H1 (cell line): ENCODE measurements at regions not wholly inside any gene's neighbourhood (a gene's known extent, or its start where the extent isn't known, plus 50 kb on each side); places are given as distances from the start of the nearest gene placed in this dataset.

Experiments
- CTCF ChIA-PET: fragments of 300-600 bp; sonication (Branson Sonifier 250); formaldehyde crosslinking; loops from one replicate; lab custom pipeline; 2021; ENCODE audit not compliant: partially characterized antibody; lab: Charles Lee
- POLR2A ChIA-PET: fragments of 300-600 bp; sonication (Branson Sonifier 250); formaldehyde crosslinking; loops from one replicate; lab custom pipeline; 2021; ENCODE audit warnings: inconsistent platforms; ENCODE audit not compliant: partially characterized antibody; lab: Charles Lee
- DNase-seq, 2 experiments: peaks; one replicate each; pipeline versions ENCODE4 v3.0.0 to v3.0.0-alpha.2; 2010 to 2022; ENCODE audit warnings: low spot score in 2 of 2, low read depth in 1 of 2, mixed read lengths in 1 of 2
- FAIRE-seq: peaks from 2 replicates; lab custom pipeline; 2011; peaks lifted over from hg19 to GRCh38; lab: Jason Lieb, UNC
- H2AFZ ChIP-seq: 2 replicates; pipeline ENCODE4 v1.8.1; 2012; ENCODE audit warnings: low read length, inconsistent platforms
- H2AK5ac ChIP-seq: 2 replicates; pipeline ENCODE4 v1.6.1; 2013; ENCODE audit warnings: low read depth, low read length
- H2BK120ac ChIP-seq: replicated peaks from 2 replicates; pipeline ENCODE3; 2013; ENCODE audit warnings: low read depth, low read length, inconsistent platforms
- H2BK12ac ChIP-seq: 2 replicates; pipeline ENCODE4 v1.6.1; 2013; ENCODE audit warnings: low read depth, low read length
- H2BK15ac ChIP-seq: 2 replicates; pipeline ENCODE4 v1.6.1; 2013; ENCODE audit warnings: low read length
- H2BK20ac ChIP-seq: 2 replicates; pipeline ENCODE4 v1.6.1; 2013; ENCODE audit warnings: low read length
- H2BK5ac ChIP-seq: 2 replicates; pipeline ENCODE4 v1.6.1; 2013; ENCODE audit warnings: low read depth, low read length
- H3K14ac ChIP-seq: 2 replicates; pipeline ENCODE4 v1.6.1; 2013; ENCODE audit warnings: inconsistent platforms; ENCODE audit not compliant: insufficient read length
- H3K18ac ChIP-seq: 2 replicates; pipeline ENCODE4 v1.6.1; 2013; ENCODE audit warnings: low read length; ENCODE audit errors: extremely low read depth
- H3K23ac ChIP-seq: 2 replicates; pipeline ENCODE4 v1.6.1; 2013; ENCODE audit warnings: inconsistent platforms; ENCODE audit not compliant: insufficient read length
- H3K23me2 ChIP-seq: 2 replicates; pipeline ENCODE4 v1.6.1; 2013; ENCODE audit warnings: low read depth, low read length
- H3K27ac ChIP-seq: 2 replicates; pipeline ENCODE4 v1.6.1; 2011; ENCODE audit warnings: low read depth, low read length, inconsistent platforms
- H3K27me3 ChIP-seq, 4 experiments: replicated peaks in 1 of 4; 1 replicate in 1 of 4; 2 replicates in 3 of 4; pipeline versions ENCODE4 v1.6.1 to v1.8.1; 2011 to 2013; ENCODE audit warnings: low read length in 3 of 4, mild to moderate bottlenecking in 3 of 4, inconsistent platforms in 2 of 4, mixed read lengths in 2 of 4, moderate library complexity in 1 of 4; ENCODE audit not compliant: control insufficient read depth in 3 of 4, insufficient read depth in 3 of 4; ENCODE audit errors: extremely low read depth in 1 of 4
- H3K36me3 ChIP-seq, 4 experiments: 2 replicates each; pipeline versions ENCODE4 v1.6.1 to v1.8.1; 2011 to 2013; ENCODE audit warnings: mild to moderate bottlenecking in 4 of 4, low read length in 3 of 4, moderate library complexity in 2 of 4, control low read depth in 1 of 4, inconsistent platforms in 1 of 4; ENCODE audit not compliant: insufficient read depth in 4 of 4, control insufficient read depth in 2 of 4
- H3K4ac ChIP-seq: replicated peaks from 2 replicates; pipeline ENCODE3; 2013; ENCODE audit warnings: low read length, low read depth, mixed read lengths, inconsistent platforms; ENCODE audit not compliant: insufficient read length
- H3K4me1 ChIP-seq, 4 experiments: replicated peaks in 1 of 4; 1 replicate in 1 of 4; 2 replicates in 3 of 4; pipeline versions ENCODE4 v1.6.1 to v1.8.1; 2011 to 2013; ENCODE audit warnings: low read length in 3 of 4, inconsistent platforms in 2 of 4, mixed read lengths in 1 of 4; ENCODE audit not compliant: insufficient read depth in 4 of 4, control insufficient read depth in 3 of 4
- H3K4me2 ChIP-seq, 2 experiments: 2 replicates each; pipeline versions ENCODE4 v1.6.1 to v1.8.1; 2011 to 2013; ENCODE audit warnings: low read depth in 2 of 2, low read length in 2 of 2, control low read depth in 1 of 2, inconsistent platforms in 1 of 2, mild to moderate bottlenecking in 1 of 2; ENCODE audit not compliant: insufficient read depth in 1 of 2
- H3K4me3 ChIP-seq, 4 experiments: fragments of 200-600, 300-600 bp in 1 of 4; sonication (generic), shearing (Covaris generic), sonication (Bioruptor Twin) in 1 of 4; 2 replicates each; pipeline versions ENCODE4 v1.5.1 to v1.8.1; 2011 to 2016; ENCODE audit warnings: low read length in 4 of 4, low read depth in 3 of 4, control low read depth in 2 of 4, inconsistent platforms in 2 of 4, mild to moderate bottlenecking in 2 of 4, mixed read lengths in 1 of 4, moderate library complexity in 1 of 4; ENCODE audit not compliant: insufficient read depth in 2 of 4; ENCODE audit errors: extremely low read depth in 1 of 4
- H3K56ac ChIP-seq: replicated peaks from 2 replicates; pipeline ENCODE3; 2013; ENCODE audit warnings: low read depth, mild to moderate bottlenecking, mixed read lengths, low read length, inconsistent platforms; ENCODE audit not compliant: insufficient read length
- H3K79me1 ChIP-seq: 2 replicates; pipeline ENCODE4 v1.6.1; 2013; ENCODE audit warnings: low read depth, low read length, control low read depth
- H3K79me2 ChIP-seq, 2 experiments: 2 replicates each; pipeline versions ENCODE4 v1.6.1 to v1.8.1; 2012 to 2013; ENCODE audit warnings: low read length in 2 of 2, mild to moderate bottlenecking in 2 of 2, inconsistent platforms in 1 of 2; ENCODE audit not compliant: insufficient read depth in 2 of 2, control insufficient read depth in 1 of 2
- H3K9ac ChIP-seq, 4 experiments: replicated peaks in 1 of 4; 1 replicate in 1 of 4; 2 replicates in 3 of 4; pipeline versions ENCODE4 v1.6.1 to v1.8.1; 2011 to 2013; ENCODE audit warnings: low read depth in 3 of 4, low read length in 3 of 4, control low read depth in 2 of 4, mild to moderate bottlenecking in 2 of 4, moderate library complexity in 2 of 4, inconsistent platforms in 1 of 4; ENCODE audit errors: extremely low read depth in 1 of 4
- H3K9me3 ChIP-seq, 2 experiments: 2 replicates each; pipeline versions ENCODE4 v1.6.1 to v1.8.1; 2012 to 2013; ENCODE audit warnings: mild to moderate bottlenecking in 2 of 2, moderate library complexity in 2 of 2, control low read depth in 1 of 2, inconsistent platforms in 1 of 2, low read depth in 1 of 2, low read length in 1 of 2, mixed read lengths in 1 of 2; ENCODE audit not compliant: insufficient read depth in 2 of 2
- H4K20me1 ChIP-seq, 2 experiments: replicated peaks in 1 of 2; 2 replicates each; pipeline versions ENCODE3 to v1.8.1; 2011 to 2013; ENCODE audit warnings: inconsistent platforms in 2 of 2, low read length in 2 of 2, mild to moderate bottlenecking in 1 of 2; ENCODE audit not compliant: insufficient read depth in 2 of 2, control insufficient read depth in 1 of 2
- H4K5ac ChIP-seq: 2 replicates; pipeline ENCODE4 v1.6.1; 2013; ENCODE audit warnings: low read length, low read depth, mixed read lengths, inconsistent platforms; ENCODE audit not compliant: insufficient read length
- H4K8ac ChIP-seq: 2 replicates; pipeline ENCODE4 v1.8.0; 2013; ENCODE audit warnings: mild to moderate bottlenecking, moderate library complexity, low read length, inconsistent platforms; ENCODE audit not compliant: insufficient read depth; ENCODE audit errors: extremely low read depth
- H4K91ac ChIP-seq: replicated peaks from 2 replicates; pipeline ENCODE3; 2013; ENCODE audit warnings: low read length, mixed read lengths, inconsistent platforms; ENCODE audit not compliant: insufficient read length
- CREB1 ChIP-seq: IDR thresholded peaks from 2 replicates; pipeline ENCODE4 v1.6.1; 2012; ENCODE audit warnings: inconsistent platforms
- JUND ChIP-seq: IDR thresholded peaks from 2 replicates; pipeline ENCODE4 v1.6.1; 2011; ENCODE audit warnings: mild to moderate bottlenecking, improper control_type of control experiment, low read length
- RXRA ChIP-seq: IDR thresholded peaks from 2 replicates; pipeline ENCODE4 v1.6.1; 2011; ENCODE audit warnings: low read depth, mild to moderate bottlenecking, low read length, moderate library complexity; ENCODE audit not compliant: insufficient read depth
- SIRT6 ChIP-seq: IDR thresholded peaks from one replicate; pipeline ENCODE4 v1.7.1; 2012; ENCODE audit warnings: low read length, inconsistent platforms
- SP1 ChIP-seq: IDR thresholded peaks from 2 replicates; pipeline ENCODE4 v1.6.1; 2011; ENCODE audit warnings: low read depth, low read length
- SRF ChIP-seq: IDR thresholded peaks from 2 replicates; pipeline ENCODE4 v1.6.1; 2011; ENCODE audit warnings: mild to moderate bottlenecking, low read depth, low read length, moderate library complexity
- TCF12 ChIP-seq: IDR thresholded peaks from 2 replicates; pipeline ENCODE4 v1.6.1; 2011; ENCODE audit warnings: low read depth, mild to moderate bottlenecking, low read length
- WGBS, 2 experiments: shearing (Covaris generic) in 1 of 2; methylation state at CpG; one replicate each; pipeline versions ENCODE4 v1.1.6 to v1.1.7; 2013 to 2015; ENCODE audit warnings: low lambda C conversion rate in 2 of 2, mixed read lengths in 2 of 2, inconsistent platforms in 1 of 2, low coverage in 1 of 2, missing lambda C conversion rate in 1 of 2; ENCODE audit not compliant: insufficient replicate concordance in 2 of 2, insufficient coverage in 1 of 2, insufficient read length in 1 of 2; ENCODE audit errors: extremely low coverage in 1 of 2, missing lambda C conversion rate in 1 of 2; 5-methylcytosine and 5-hydroxymethylcytosine counted together

DNA sequence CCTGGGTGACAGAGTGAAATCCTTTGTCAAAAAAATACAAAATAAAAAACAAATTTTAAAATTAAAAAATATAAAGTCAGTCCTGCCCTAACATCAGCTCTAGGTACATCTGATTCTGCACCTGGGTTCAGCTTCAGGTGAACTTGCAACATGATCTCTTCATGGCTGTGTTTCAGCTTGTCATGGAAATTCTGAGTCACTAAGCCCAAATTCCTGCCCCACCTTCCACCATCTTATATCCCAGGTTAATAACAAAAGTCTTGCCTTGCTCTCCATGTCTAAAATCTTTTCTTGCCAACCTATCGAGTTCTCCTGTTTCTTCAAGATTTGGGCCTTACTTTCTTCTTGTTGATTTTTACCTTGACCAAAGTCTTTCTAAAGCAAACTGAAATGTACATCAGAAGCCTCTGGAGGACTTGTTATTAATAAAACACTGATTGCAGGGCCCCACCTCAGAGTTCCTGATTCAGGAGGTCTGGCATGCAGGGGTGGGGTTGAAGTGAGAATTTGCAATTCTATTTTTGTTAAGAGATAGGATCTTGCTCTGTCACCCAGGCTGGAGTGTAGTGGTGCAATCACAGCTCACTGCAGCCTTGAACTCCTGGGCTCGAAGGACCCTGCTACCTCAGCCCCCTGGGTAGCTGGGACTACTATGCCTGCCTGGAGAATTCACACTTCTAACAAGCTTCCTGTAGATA, 125.8 kb upstream of the VCX3A start:
- FAIRE-seq, result no peak
- DNase-seq, result no peak
- 79% methylated on average over 2 of the region's 2 CpGs; no CpG with 5 or more reads in 1 of the 2 experiments for WGBS, 2 experiments

More for the DNA sequence above, 125.8 kb upstream of the VCX3A start:
- no peak overlapping the region for H3K14ac ChIP-seq
- H3K23ac ChIP-seq, result no peak overlapping the region
- ChIA-PET POLR2A (no interaction called here), CTCF (no interaction called here)
- H4K8ac ChIP-seq, result no peak overlapping the region
- H2BK120ac ChIP-seq, result peak overlapping the region; percentile 64
- H3K9ac ChIP-seq, result no peak overlapping the region
- no peaks in the 10 kb centered on the region for H3K79me2 ChIP-seq
- TF ChIP-seq TCF12 (no peak), SRF (no peak), JUND (0 out of 2 replicates have a peak, but pooled peaks have one; percentile 31), SP1 (no peak), CREB1 (no peak), RXRA (no peak), SIRT6 (no peak)
- no peaks in the 10 kb centered on the region; a peak in 2 of 7 replicates for H3K4me1 ChIP-seq
- no peak overlapping the region for H2BK5ac ChIP-seq
- no peak overlapping the region for H4K5ac ChIP-seq
- H3K23me2 ChIP-seq, result no peaks in the 10 kb centered on the region
- no peak overlapping the region for H2BK12ac ChIP-seq
- no peak overlapping the region for H4K91ac ChIP-seq
- H3K56ac ChIP-seq, result no peak overlapping the region
- no peak overlapping the region for H3K4me3 ChIP-seq
- H4K20me1 ChIP-seq, result no peaks in the 10 kb centered on the region
- no peak overlapping the region for H3K4me2 ChIP-seq
- no peak overlapping the region for H2BK20ac ChIP-seq
- no peak overlapping the region for H2AFZ ChIP-seq
- H3K27me3 ChIP-seq, result no peaks in the 10 kb centered on the region
- no peak overlapping the region for H3K4ac ChIP-seq
- no peak overlapping the region for H2BK15ac ChIP-seq
- no peak overlapping the region for H3K27ac ChIP-seq
- peaks cover 0 to 2% (median 0%) of the 10 kb centered on the region in 4 experiments; a peak in 1 of 8 replicates for H3K36me3 ChIP-seq
- peaks cover 5 to 7% of the 10 kb centered on the region in 2 experiments; a peak in 2 of 4 replicates for H3K9me3 ChIP-seq
- H3K79me1 ChIP-seq, result no peaks in the 10 kb centered on the region
- H3K18ac ChIP-seq, result no peak overlapping the region
- no peak overlapping the region for H2AK5ac ChIP-seq
